ENCODE measurements at regions not wholly inside any gene's neighbourhood (a gene's known extent, or its start where the extent isn't known, plus 50 kb on each side); places are given as distances from the start of the nearest gene placed in this dataset.
A peak's percentile ranks its signal among the peaks of the same experiment; 100 is the strongest.
"Not testable (repeated sequence)": the region's sequence is repeated elsewhere in the genome, so short reads cannot be mapped to it uniquely, and the experiment has no call there.

GRCh38 chr18:10613226-10613625, 87.4 kb downstream of the NAPG start:
- H3K79me1 ChIP-seq (ENCODE audit: low read depth, low read length); H2BK5ac ChIP-seq (ENCODE audit: low read depth, low read length); H2AK5ac ChIP-seq (ENCODE audit: low read depth, low read length); H3K27me3 ChIP-seq (replicated peaks in 1 of 4; ENCODE audit: control insufficient read depth in 3 of 4, extremely low read depth in 1 of 4, insufficient read depth in 3 of 4, low read length in 3 of 4); H3K4me3 ChIP-seq (ENCODE audit: extremely low read depth in 1 of 4, insufficient read depth in 2 of 4, low read depth in 3 of 4, low read length in 4 of 4); DNase-seq (ENCODE audit: low read depth in 1 of 2, low spot score in 2 of 2); H3K9me3 ChIP-seq (ENCODE audit: insufficient read depth in 2 of 2, low read depth in 1 of 2, low read length in 1 of 2); H3K4me2 ChIP-seq (ENCODE audit: insufficient read depth in 1 of 2, low read depth in 2 of 2, low read length in 2 of 2); H3K56ac ChIP-seq (replicated peaks; ENCODE audit: insufficient read length, low read depth, low read length); H2BK120ac ChIP-seq (replicated peaks; ENCODE audit: low read depth, low read length); H4K5ac ChIP-seq (ENCODE audit: insufficient read length, low read depth, low read length); H4K91ac ChIP-seq (replicated peaks; ENCODE audit: insufficient read length, low read length); H3K18ac ChIP-seq (ENCODE audit: extremely low read depth, low read length); H2AFZ ChIP-seq (ENCODE audit: low read length); H3K23me2 ChIP-seq (ENCODE audit: low read depth, low read length); H4K8ac ChIP-seq (ENCODE audit: extremely low read depth, insufficient read depth, low read length); CTCF ChIA-PET (ENCODE audit: partially characterized antibody); H3K9ac ChIP-seq (replicated peaks in 1 of 4; ENCODE audit: extremely low read depth in 1 of 4, low read depth in 3 of 4, low read length in 3 of 4); H4K20me1 ChIP-seq (replicated peaks in 1 of 2; ENCODE audit: control insufficient read depth in 1 of 2, insufficient read depth in 2 of 2, low read length in 2 of 2); H3K4ac ChIP-seq (replicated peaks; ENCODE audit: insufficient read length, low read depth, low read length); H2BK12ac ChIP-seq (ENCODE audit: low read depth, low read length); H3K23ac ChIP-seq (ENCODE audit: insufficient read length); H3K79me2 ChIP-seq (ENCODE audit: control insufficient read depth in 1 of 2, insufficient read depth in 2 of 2, low read length in 2 of 2); H3K27ac ChIP-seq (ENCODE audit: low read depth, low read length); FAIRE-seq; H2BK20ac ChIP-seq (ENCODE audit: low read length); POLR2A ChIA-PET (ENCODE audit: partially characterized antibody); H3K4me1 ChIP-seq (replicated peaks in 1 of 4; ENCODE audit: control insufficient read depth in 3 of 4, insufficient read depth in 4 of 4, low read length in 3 of 4); H3K36me3 ChIP-seq (ENCODE audit: control insufficient read depth in 2 of 4, insufficient read depth in 4 of 4, low read length in 3 of 4); H2BK15ac ChIP-seq (ENCODE audit: low read length); H3K14ac ChIP-seq (ENCODE audit: insufficient read length): not testable (repeated sequence)
- 100% methylated on average over 2 of the region's 2 CpGs; no CpG with 5 or more reads in 1 of the 2 experiments for WGBS, 2 experiments (ENCODE audit: extremely low coverage in 1 of 2, insufficient coverage in 1 of 2, insufficient read length in 1 of 2, insufficient replicate concordance in 2 of 2, low coverage in 1 of 2, low lambda C conversion rate in 2 of 2, missing lambda C conversion rate in 1 of 2)

DNA sequence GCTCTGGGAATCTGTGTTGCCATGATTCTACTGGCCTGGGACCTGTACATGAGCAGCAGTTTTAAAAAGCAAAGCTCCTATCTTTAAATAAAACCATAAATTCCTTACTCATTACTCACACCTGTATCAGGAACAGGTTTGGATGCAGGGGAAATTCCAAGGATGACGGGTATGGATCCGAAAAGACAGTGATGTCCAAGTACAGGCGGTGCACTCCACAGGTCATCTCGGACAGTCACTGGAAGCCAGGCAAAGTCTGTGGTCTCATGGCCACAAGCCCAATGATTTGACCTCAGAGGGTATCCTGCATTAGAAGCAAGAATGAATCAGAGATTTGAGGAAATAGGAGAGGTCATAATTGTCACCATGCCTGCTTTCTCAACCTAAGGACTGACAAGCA, 90.9 kb downstream of the NAPG start:
- H3K79me1 ChIP-seq (ENCODE audit: low read depth, low read length); H4K91ac ChIP-seq (replicated peaks; ENCODE audit: insufficient read length, low read length); H3K9me3 ChIP-seq (ENCODE audit: insufficient read depth in 2 of 2, low read depth in 1 of 2, low read length in 1 of 2); H4K8ac ChIP-seq (ENCODE audit: extremely low read depth, insufficient read depth, low read length); H3K79me2 ChIP-seq (ENCODE audit: control insufficient read depth in 1 of 2, insufficient read depth in 2 of 2, low read length in 2 of 2); H3K23ac ChIP-seq (ENCODE audit: insufficient read length); H2BK120ac ChIP-seq (replicated peaks; ENCODE audit: low read depth, low read length); H3K18ac ChIP-seq (ENCODE audit: extremely low read depth, low read length); H2AFZ ChIP-seq (ENCODE audit: low read length); H3K23me2 ChIP-seq (ENCODE audit: low read depth, low read length); H3K56ac ChIP-seq (replicated peaks; ENCODE audit: insufficient read length, low read depth, low read length); DNase-seq (ENCODE audit: low read depth in 1 of 2, low spot score in 2 of 2); H3K9ac ChIP-seq (replicated peaks in 1 of 4; ENCODE audit: extremely low read depth in 1 of 4, low read depth in 3 of 4, low read length in 3 of 4); H2BK5ac ChIP-seq (ENCODE audit: low read depth, low read length); H2AK5ac ChIP-seq (ENCODE audit: low read depth, low read length); H3K27ac ChIP-seq (ENCODE audit: low read depth, low read length); H4K20me1 ChIP-seq (replicated peaks in 1 of 2; ENCODE audit: control insufficient read depth in 1 of 2, insufficient read depth in 2 of 2, low read length in 2 of 2); H3K27me3 ChIP-seq (replicated peaks in 1 of 4; ENCODE audit: control insufficient read depth in 3 of 4, extremely low read depth in 1 of 4, insufficient read depth in 3 of 4, low read length in 3 of 4); H3K4ac ChIP-seq (replicated peaks; ENCODE audit: insufficient read length, low read depth, low read length); H2BK20ac ChIP-seq (ENCODE audit: low read length); H2BK12ac ChIP-seq (ENCODE audit: low read depth, low read length); POLR2A ChIA-PET (ENCODE audit: partially characterized antibody); H3K36me3 ChIP-seq (ENCODE audit: control insufficient read depth in 2 of 4, insufficient read depth in 4 of 4, low read length in 3 of 4); H3K4me3 ChIP-seq (ENCODE audit: extremely low read depth in 1 of 4, insufficient read depth in 2 of 4, low read depth in 3 of 4, low read length in 4 of 4); H2BK15ac ChIP-seq (ENCODE audit: low read length); H3K14ac ChIP-seq (ENCODE audit: insufficient read length); H4K5ac ChIP-seq (ENCODE audit: insufficient read length, low read depth, low read length); H3K4me2 ChIP-seq (ENCODE audit: insufficient read depth in 1 of 2, low read depth in 2 of 2, low read length in 2 of 2); H3K4me1 ChIP-seq (replicated peaks in 1 of 4; ENCODE audit: control insufficient read depth in 3 of 4, insufficient read depth in 4 of 4, low read length in 3 of 4); CTCF ChIA-PET (ENCODE audit: partially characterized antibody): not testable (repeated sequence)
- WGBS, 2 experiments (ENCODE audit: extremely low coverage in 1 of 2, insufficient coverage in 1 of 2, insufficient read length in 1 of 2, insufficient replicate concordance in 2 of 2, low coverage in 1 of 2, low lambda C conversion rate in 2 of 2, missing lambda C conversion rate in 1 of 2) = 93% methylated on average over 4 of the region's 4 CpGs; no CpG with 5 or more reads in 1 of the 2 experiments
- peak; percentile 66 for FAIRE-seq
